Endometrium (tissue), 2 donors: ENCODE measurements at regions not wholly inside any gene's neighbourhood (a gene's known extent, or its start where the extent isn't known, plus 50 kb on each side); places are given as distances from the start of the nearest gene placed in this dataset.

Experiments
- FAIRE-seq: peaks from 2 replicates; lab custom pipeline; 2012; peaks lifted over from hg19 to GRCh38; lab: Jason Lieb, UNC
- donor health status: control.
- donor health status: control.

DNA sequence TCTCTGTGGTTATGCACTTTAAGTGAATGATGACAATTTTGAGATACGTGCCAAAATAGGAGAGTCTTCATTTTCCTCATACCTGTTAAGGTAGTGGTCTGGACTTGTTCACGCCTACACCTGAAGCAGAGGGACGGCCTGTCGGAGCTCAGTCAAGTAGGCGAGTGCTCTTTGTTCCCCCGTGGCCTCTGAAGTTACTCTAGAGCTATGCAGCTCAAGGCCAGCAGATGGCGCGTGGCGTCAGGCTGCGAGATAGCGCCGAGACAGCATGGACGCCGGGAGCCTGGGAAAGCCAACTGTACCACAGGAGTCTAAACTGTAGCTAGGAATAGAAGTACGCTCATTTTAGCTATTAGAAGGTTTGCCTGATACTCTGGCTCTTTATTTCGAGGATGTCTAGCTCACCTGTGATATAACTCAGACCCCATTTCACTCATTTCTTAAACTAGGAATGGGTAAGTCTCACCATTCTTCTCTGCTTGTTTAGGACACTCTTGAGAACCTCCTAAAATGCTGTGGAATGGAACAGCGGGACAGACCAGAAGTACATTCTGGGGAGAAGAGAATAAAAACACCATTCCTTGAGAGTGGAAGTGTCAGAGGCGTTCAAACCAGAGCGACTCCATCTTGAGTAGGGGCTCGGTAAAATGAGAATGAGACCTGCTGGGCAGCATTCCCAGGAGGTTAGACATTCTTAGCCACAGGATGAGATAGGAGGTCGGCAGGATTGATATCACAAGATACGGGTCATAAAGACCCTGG is 267.4 kb upstream of the HMGA2 start:
- no peak for FAIRE-seq

DNA sequence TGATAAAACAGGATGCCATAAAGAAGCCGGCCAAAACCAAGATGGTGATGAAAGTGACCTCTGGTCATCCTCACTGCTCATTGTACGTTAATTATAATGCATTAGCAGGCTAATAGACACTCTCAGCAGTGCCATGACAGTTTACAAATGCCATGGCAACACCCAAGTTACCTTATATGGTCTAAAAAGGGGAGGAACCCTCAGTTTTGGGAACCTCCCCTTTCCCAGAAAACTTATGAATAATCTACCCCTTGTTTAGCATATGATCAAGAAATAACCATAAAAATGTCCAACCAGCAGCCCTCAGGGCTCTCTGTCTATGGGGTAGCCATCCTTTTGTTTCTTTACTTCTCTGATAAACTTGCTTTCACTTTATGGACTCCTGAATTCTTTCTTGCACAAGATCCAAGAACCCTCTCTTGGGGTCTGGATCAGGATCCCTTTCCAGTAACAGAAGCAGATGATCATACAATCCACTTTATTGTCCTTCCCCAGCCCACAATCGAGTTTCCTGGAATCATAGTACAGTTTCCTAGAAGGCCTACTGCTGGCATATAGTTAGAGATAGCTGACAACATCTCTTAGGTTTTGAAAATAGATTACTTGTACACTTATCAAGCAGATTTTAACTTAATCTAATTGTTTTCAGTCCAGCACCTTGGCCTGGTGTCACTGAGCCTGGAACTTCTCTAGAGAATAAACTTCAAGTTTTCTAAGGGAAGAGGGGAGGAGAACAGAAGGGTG is 266.7 kb upstream of the HMGA2 start:
- no peak for FAIRE-seq

DNA sequence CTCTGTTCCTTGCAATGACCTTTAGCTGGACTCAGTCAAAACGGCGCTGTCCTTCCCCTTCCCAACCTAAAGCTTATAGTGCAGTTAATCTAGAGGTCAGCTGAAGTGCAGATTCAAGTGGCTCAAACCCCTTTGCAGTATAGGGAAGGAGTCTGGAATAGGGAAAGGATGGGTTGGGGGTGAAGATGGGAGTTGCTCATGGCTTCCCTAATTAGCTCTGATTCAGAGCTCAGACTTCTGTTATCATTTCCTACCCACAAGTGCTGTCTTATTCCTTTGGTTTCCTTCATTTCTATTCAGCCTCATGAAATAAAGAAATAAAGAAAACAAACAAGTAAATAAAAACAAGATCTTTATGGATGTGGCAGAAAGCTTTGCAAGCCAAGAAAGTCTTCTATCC is 264.0 kb upstream of the HMGA2 start:
- no peak for FAIRE-seq

DNA sequence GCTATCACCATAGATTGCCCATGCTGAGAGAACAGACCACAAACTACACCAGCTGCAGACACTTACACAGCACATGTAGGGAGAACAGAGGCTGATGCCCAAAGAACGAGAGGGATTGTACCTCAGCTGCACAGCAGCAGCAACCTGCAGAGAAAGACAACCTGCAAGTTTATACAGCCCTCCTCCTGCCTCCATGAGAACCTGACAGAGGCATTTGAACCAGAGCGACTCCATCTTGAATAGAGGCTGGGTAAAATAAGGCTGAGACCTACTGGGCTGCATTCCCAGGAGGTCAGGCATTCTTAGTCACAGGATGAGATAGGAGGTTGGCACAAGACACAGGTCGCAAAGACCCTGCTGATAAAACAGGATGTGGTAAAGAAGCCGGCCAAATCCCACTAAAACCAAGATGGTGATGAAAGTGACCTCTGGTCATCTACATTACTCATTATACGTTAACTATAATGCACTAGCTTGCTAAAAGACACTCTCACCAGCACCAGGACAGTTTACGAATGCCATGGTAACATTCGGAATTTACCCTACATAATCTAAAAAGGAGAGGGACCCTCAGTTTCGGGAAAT is 262.4 kb upstream of the HMGA2 start:
- no peak for FAIRE-seq

DNA sequence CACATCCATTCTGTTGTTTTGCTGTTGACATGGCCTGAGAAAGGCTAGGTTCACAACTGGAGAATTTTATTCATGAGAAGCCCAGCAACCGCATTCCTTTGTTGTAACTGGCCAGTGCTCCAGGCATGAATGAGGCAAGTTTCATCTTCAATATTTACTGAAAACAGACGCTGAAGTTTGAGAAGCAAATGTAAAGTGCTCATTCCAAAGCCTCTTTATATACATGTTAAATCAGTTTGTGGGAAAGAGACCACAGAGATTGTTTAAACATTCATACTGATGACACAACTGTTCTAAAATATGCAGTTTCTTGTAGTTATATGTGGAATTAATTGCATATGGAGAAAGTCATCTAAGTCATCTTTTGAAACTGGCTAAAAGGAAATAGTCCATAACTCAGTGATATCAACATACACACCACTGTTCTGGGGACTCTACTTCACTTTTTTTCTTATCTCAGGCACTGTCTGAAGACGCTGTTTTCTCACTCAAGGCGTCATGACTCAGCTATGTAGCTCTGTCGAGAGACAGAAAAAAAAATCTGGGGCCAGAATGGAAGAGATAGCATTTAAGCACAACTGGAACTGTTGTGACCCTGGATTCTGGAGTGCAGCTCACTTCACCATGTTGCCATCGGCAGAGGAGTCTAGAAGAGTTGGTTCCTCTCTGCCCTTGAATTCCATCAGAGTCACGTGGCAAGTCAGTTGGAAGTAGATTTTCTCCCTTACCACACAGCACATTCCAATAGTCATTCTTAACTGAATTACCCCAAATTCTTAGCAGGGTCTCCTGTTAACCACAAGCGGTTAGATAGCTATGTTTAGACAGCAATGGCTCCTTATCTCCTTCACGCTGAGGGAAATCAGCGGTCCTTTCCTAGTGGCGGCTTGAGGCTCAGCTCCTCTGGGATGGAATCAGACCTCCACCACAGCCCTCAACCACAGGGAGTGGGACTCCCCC is 258.4 kb upstream of the HMGA2 start:
- FAIRE-seq, result no peak

DNA sequence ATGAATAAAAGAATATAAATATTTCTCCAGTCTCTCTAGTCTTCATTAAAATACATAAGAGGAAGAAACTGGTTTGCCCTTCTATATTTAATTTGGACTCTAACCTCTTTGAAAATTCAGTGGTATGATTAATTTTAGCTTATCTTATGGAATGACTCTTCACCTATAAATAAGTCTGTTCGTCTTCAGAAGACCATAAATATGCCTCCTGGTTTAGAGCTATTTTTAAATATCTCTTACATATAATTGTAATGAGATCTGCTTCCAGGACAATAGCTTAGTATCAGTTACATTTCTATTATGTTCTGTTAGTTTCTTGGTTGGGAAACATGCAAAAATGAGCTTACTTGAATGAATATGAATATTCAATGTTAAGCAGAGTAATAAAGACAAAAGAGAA is 257.5 kb upstream of the HMGA2 start:
- no peak for FAIRE-seq

DNA sequence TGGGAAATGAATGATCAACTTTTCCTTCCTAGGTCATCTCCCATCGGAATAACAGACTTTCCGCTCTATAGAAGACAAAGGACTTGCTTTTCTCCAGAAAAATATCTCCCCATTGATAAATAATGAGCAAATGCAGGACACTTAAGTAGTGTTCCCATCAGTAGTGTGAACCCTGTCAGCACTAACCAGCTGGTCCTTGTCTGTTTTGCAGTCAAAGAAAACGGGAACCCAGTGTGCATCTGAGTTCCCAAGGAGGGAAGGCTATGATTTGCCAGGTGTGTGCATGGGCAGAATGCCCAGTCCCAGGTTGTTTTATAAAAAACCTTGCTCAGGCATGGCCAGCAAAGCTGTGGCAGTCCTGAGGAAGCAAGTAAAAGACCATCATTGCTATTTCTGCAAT is 256.5 kb upstream of the HMGA2 start:
- no peak for FAIRE-seq

DNA sequence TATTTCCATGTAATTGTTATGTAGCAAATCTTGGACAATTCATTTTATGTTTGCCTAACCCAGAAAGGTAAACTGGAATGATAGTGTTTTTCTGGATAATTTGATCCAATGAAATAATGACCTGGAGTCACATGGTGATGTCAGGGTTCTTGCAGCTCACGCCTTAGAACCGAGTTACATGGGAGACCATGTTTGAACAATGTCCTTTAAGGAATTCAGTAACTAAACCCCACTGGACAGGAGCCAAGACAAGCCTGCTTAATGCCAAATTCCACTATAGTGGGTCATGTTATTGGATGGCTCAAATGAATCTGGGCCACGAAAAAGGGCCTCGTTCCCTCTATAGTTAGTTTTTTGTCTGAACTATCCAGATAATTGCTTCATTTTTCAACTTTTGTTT is 255.8 kb upstream of the HMGA2 start:
- no peak for FAIRE-seq

DNA sequence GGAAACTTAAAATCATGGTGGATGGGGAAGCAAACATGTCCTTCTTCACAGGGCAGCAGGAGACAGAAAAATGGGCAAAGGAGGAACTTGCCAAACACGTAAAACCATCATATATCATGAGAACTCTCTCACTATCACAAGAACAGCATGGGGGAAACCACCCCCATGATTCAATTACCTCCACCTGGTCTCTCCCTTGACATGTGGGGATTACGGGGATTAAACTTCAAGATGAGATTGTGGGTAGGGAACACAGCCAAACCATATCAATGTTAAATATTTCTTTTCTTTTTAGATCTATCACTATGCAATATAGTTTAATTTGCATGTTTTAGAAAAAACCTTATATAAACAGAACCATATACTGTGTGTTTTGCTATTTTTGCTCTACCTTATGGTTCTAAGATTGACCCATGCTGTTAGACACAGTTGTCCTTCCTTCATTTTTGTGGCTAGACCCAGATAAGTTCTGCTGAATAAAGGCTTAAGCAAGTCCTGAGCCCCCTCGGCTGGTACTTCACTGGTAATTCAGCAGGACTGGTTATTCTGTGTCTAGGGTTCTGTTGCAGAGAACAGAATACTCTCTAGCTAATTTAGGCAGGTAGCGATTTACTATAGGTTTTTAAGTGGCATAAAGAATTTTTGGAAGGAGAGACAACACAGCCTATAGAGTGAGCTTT is 253.7 kb upstream of the HMGA2 start:
- FAIRE-seq, result no peak

DNA sequence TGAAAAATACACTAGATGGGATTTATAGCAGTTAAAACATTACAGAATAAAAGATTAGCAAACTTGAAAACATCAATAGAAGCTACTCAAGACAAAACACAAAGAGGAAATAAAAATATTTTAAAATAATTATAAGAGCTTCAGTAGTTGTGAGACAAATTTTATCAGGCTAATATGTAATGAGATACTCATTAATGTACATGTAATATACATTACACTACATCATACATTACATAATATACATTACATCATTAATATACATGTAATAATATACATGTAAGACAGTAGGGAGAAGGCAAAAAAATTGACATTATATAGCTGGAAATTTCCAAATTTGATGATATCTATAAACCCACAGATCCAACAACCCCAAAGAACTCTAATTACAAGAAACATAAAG is 249.4 kb upstream of the HMGA2 start:
- FAIRE-seq, result no peak

DNA sequence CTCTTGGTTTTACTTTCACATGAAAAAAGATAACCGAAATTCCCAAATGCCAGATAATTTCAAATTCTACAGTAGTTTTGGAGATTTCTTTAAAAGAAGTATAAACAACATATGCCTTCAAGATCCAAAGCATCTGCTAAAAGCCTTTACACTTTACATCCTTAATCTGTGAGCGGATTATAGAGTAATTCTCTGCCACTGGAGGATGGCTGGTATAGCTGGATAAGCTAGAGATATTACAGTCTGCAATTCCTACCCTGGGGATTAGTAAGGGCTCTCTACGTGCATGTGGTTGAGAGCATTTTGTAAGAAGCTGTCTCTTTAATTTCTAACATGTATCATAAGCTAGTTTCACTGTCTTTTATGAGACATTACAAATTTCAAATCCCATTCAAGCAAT is 240.3 kb upstream of the HMGA2 start:
- no peak for FAIRE-seq

DNA sequence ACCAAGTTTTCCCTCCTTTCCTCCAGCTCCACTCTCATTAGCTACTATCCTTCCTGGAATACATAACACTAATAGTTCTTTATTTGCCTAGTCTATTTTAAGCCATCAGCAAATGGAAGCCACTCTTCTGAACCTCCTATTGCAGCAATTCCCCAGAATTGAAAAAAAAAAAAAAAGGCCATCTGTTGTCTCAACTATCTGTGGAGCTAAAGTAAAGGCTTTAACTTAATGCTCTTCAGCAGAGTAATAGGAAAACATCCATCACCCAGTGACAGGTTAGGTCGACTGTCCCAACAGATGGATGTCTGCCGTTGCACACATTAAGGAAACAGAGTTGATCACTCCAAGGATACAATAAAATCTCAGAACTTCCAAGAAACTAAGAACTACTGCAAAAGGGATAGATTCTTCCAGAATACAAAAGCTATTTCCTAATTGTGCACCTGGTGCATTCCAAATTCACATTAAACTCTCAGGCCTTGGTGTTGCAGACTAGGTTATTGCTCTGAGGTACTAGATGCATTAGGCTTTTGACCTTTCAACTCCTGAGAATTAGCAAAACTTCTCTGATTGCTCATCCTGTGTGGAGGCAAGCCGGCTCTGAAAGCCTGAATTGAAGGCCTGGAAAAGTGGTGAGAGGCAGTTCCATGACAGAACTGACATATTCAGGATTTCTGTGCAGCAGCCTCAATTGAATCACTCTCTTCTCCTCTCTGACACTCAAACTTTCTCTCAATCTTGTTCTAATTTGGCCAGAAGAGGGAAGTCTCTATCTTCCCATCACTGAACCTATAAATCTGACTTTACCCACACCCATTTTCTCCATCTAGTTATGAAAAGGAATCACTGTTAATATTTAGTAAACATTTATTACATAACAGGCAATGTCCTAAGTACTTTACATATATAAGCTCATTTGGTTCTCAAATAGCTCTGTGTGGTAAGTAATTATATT is 238.4 kb upstream of the HMGA2 start:
- FAIRE-seq, result no peak

DNA sequence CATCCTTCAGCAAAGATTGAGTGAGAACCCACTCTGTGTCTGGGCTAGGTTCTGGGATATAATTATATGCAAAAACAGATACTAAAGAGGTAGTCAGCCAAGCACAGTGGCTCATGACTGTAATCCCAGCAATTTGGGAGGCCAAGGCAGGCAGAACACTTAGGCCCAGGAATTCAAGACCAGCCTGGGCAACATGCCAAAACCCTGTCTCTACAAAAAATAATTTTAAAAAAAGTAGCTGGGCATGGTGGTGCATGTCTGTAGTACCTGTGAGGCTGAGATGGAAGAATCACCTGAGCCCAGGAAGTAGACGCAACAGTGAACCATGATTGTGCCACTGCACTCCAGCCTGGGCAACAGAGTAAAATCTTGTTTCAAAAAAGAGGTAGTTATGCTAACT is 237.5 kb upstream of the HMGA2 start:
- no peak for FAIRE-seq

DNA sequence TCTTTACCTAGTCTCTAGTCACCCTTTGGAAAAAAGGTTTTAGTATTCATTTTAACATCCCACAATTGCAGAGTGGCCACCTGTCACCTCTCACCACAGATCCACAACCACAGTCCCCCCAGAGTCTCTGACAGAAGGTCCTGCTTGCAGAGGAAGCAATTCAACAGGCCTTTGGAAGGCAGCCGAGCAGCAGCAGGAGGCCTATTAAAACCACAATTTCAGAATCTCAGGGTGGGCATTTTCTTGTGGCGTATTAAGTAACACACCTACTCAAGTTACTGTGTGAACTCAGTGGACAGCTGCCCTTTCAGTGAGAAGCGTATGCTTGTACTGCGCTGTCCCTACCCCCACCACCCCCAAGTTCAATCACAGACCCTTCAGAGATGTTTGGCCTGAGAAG is 234.0 kb upstream of the HMGA2 start:
- no peak for FAIRE-seq

DNA sequence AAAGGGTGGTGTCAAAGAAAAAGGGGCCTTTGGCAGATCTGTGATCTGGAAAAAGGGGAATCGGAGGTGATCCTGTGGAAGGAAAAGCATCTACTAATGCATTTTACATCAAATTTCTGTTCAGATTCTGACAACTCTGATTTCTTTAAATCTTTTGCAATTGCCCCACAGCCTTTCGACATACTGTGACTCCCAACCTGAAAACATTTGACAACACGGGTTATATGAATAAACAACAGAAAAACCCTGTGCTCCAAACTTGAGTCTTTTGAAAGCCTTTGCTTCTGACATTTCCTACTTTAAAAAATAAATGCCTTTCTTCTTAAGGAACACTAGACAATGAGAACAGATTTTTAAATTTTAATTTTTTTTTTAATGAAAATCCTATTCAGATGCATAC is 231.9 kb upstream of the HMGA2 start:
- no peak for FAIRE-seq

DNA sequence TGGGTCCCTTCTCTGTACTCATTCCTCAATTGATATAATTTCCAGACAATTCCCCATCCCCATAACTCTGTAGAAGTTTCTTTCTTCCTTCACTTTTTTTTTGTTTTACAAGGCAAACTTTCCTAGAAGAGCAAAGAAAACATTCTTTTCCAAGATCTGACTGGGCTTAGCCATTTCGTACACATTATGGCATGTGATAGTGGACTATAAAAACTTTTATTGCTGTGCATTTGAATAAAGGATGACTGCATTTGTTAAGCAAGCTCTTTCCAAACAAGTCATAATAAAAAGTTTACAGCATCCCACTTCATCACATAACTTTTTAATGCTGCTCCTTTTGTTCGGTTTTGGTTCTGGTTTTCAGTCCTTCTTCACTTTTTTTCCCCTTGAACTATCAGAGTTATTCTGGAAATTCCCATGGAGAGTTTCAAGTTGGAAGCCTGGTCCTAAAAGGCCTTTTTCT is 231.0 kb upstream of the HMGA2 start:
- peak; percentile 98 for FAIRE-seq

DNA sequence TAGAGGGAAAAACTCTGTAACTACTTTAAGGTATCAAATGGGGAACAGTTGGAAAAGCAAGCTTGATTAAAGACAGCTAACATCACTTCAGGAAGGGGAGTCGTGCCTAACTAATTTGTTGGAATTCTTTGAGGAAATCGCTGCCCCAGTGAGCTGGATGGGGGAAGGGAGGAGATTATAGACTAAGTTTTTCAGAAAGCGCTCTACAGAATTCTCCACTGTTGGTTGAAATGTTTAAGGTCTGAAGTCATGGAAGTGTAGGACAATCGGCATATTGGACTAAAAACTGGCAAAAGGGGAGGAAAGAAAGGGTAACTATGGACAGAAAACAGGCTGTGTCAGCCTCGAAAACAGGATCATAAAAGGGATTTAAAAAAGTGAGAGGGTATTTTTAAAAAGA is 229.9 kb upstream of the HMGA2 start:
- no peak for FAIRE-seq

DNA sequence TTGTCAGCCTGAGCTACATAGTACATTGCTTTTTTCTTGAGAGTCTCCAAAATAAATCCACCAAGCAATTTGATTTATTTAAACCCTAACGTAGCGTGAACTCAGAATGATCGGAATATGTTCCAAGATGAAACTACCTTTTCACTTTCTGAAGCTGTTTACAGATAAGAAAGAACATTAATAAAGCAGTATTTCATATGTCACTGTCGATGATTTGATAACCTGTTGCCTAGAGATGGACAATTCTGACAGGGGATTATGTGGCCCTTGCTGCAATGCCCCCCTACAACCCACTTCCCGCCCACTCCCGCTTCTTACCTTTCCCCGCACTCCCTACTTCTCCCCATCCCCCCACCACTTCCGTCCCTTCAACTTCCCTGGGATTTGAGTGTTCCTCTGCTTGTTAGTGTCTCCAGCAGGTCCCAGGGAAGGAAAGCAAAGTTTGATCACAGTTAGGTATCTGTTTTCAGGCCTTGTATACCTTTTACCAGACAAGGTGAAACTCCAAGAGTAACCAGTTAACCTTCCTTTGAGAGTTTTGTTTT is 229.2 kb upstream of the HMGA2 start:
- no peak for FAIRE-seq

DNA sequence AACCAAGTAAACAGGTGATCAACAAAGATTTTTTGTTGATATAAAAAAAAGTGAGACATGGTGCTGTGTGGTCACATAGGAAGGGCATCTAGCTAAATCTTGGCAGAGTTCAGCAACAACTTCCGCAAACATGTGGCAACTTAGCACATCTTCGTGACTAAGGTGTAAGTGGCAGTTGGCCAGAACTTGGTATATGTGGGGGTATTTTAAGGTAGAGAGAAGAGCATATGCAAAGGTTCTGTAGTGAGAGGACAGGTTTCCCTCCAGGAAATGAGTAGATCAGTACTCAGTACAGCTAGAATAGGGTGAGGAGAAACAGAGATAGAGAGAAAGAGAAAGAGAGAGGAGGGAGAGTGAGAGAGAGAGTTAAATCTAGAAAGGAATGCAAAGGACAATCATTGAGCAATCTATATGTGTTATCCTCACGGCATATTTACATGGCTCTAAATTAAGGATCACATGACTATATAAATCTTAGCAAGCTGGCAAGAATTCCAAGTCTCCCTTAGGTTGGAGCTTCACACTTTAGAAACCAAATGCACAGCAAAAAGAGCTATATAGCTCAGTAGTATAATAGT is 227.7 kb upstream of the HMGA2 start:
- no peak for FAIRE-seq

DNA sequence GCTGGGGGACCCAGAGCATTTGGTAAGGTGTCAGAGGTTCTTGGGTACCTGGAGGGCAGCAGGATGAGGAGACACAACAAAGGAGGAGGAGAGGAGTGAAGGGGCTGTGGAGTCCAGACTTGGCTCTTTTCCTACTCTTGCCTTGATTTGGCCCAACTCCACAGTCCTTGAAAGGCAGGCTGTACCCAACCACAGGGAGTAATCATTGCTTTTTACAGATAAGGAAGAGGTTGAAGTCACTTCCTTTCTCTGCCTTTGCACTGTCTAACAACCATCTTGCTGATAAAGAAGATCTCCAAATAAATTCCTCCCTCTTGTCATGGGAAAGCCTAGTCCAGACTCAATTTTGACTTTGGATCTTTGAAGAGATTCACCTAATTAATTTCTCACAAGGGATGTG is 226.8 kb upstream of the HMGA2 start:
- FAIRE-seq, result no peak
